MM.1S (cell line): ENCODE measurements at regions not wholly inside any gene's neighbourhood (a gene's known extent, or its start where the extent isn't known, plus 50 kb on each side); places are given as distances from the start of the nearest gene placed in this dataset.

Experiments
- EZH2 ChIP-seq: fragments of 300-600 bp; sonication (generic); optimal IDR thresholded peaks from 2 replicates; pipeline ENCODE3; 2017; ENCODE audit warnings: low read depth, mild to moderate bottlenecking, antibody characterized with exemption, low read length, mixed read lengths
- EZH2phosphoT487 ChIP-seq: fragments of 300-600 bp; sonication (generic); IDR thresholded peaks from 2 replicates; pipeline ENCODE4 v1.6.1; 2018; ENCODE audit warnings: antibody characterized with exemption, low read length
- TF ChIP-seq, protein P1 (sequence below): fragments of 300-600 bp; sonication (generic); IDR thresholded peaks from 2 replicates; pipeline ENCODE4 v1.5.1; 2016; ENCODE audit warnings: antibody characterized with exemption, low read length, mixed read lengths

DNA sequence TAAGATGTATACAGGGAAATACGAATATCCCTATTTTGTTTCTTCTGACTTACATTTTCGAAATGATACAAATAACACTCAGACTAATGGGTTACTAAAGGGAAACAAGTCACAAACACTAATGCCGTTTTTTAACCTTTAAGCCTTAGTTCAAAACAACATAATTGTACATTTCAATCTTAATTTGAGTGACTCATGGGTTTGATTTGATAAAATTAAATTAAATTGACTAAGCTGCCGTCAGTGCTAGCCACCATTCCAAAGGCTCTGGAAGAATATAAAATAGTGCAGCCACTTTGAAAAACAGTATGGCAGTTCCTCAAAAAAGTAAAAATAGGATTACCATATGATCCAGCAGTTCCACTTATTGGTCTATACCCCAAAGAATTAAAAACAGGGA lies 133.8 kb upstream of the NT5C1B start:
- TF ChIP-seq, protein P1, sequence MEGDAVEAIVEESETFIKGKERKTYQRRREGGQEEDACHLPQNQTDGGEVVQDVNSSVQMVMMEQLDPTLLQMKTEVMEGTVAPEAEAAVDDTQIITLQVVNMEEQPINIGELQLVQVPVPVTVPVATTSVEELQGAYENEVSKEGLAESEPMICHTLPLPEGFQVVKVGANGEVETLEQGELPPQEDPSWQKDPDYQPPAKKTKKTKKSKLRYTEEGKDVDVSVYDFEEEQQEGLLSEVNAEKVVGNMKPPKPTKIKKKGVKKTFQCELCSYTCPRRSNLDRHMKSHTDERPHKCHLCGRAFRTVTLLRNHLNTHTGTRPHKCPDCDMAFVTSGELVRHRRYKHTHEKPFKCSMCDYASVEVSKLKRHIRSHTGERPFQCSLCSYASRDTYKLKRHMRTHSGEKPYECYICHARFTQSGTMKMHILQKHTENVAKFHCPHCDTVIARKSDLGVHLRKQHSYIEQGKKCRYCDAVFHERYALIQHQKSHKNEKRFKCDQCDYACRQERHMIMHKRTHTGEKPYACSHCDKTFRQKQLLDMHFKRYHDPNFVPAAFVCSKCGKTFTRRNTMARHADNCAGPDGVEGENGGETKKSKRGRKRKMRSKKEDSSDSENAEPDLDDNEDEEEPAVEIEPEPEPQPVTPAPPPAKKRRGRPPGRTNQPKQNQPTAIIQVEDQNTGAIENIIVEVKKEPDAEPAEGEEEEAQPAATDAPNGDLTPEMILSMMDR, result no peak
- no peak for TF ChIP-seq EZH2phosphoT487
- TF ChIP-seq EZH2, result no peak
